CD4-positive, alpha-beta T cell treated with Interleukin-15 for 1 hour (primary cell): ENCODE measurements at regions not wholly inside any gene's neighbourhood (a gene's known extent, or its start where the extent isn't known, plus 50 kb on each side); places are given as distances from the start of the nearest gene placed in this dataset.
"Not testable (repeated sequence)": the region's sequence is repeated elsewhere in the genome, so short reads cannot be mapped to it uniquely, and the experiment has no call there.

Experiments
- DNase-seq: peaks from one replicate; pipeline ENCODE4 v3.0.0-alpha.2; 2020

DNA sequence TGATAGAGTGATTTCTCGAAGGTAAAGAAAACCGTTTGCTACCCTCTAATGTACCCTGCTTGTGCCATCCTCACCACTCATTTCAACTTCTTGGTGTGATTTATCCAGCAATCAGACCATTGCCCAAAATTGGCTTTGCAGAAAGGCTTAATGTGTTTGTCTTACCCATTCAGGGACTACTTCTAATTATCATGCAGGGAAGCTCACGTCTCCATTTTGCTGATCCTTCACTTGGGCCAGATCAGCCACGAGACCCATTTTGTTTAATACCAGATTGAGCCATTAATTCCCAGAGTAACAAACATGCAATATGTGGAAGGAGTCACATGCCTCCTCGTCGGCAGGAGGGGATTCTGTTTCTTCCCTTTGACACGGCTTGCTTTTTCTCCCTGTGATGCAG is 51.1 kb upstream of the CRY1 start:
- DNase-seq: no peak

DNA sequence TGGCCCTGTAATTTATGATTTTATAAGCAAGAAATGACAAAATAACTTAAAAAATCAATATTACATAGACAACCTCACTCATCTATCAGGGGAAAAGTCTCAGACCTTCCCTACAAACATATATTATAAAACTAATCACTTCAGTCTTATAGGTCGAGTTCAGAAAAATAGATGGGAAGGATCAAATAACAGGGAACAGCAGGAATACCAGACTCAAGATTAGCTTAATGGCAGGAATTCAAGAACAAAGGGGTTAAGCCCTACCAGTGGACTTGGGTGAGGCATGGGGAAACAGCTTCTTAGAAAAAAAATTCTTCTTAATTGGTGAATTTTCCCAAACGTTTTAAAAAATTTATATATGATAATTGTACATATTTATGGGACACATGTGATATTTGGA is 51.6 kb upstream of the CRY1 start:
- DNase-seq: no peak

DNA sequence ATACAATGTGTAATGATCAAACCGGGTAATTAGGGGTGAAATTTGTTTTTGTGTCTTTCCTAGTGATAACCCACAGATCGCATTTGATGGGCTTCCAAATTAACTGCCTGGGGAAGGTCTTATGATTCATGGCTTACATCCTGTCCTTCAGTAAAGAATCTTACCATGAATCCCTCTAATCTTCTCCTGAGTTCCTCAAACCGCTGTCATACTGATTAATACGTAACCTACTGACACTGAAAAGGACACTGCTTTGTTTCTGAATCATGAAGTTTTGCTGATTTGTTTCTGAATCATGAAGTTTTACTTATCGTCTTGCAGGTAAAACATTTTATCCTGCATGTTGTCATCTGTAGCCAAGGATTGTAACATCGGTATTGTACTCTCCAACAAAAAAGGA is 52.0 kb upstream of the CRY1 start:
- DNase-seq: no peak

DNA sequence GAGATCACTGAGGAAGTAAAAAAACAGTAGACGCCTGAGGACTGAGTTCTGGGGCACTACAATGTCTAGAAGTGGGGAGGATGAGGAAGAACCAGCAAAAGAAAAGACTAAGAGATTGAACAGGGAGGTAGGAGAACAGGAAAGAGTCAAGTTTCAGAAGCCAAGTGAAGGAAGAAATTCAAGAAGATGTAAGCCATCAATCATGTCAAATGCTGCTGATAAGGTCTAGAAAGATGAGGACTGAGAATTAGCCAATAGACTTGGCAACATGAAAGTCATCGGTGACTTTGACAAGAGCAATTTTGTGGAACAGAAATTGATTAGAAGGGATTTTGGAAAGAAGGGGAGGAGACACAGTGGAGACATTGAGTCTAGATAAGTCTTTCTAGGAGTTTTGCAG is 54.8 kb upstream of the CRY1 start:
- no peak for DNase-seq

DNA sequence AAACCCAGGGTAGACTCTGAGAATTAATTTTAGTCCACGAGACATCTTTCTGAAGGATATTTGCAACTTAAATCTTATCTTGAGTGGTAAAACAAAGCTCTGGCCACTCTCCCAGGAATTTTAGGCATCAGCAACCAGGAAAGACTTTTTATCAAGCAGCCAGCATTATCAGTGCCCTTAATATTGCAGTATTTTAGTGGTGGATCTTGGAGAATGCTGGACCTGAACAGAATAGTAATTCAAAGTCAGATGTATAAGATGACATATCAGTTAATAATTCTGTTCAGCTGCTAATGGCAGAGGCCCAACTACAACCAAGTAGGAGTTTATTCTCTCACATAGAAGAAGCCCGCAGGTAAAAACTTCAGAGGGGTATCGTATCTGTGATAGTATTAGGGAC is 59.0 kb upstream of the CRY1 start:
- no peak for DNase-seq

DNA sequence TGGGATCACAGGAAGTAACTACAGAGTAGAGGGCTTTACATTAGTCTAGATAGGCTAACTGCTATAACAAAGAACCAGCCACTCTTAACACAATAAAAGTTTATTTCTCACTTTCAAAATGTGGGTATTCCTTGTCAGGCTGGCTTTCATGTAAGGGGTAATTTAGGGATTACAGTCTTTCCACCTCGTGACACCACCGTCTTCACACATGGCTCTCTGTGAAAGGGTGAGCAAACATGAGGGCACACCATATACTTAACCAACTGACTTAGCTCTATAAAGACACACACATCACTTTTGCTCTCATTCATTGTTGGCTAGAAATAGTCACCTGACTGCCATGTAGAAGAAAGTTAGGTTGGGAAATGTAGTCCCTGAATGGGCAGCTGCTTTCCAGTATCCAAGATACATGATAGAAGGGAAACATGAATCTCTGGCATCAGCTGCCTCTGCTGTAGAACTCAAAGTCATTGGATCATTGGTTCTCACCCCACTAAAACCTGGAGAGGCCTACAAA is 66.1 kb upstream of the CRY1 start:
- no peak for DNase-seq

DNA sequence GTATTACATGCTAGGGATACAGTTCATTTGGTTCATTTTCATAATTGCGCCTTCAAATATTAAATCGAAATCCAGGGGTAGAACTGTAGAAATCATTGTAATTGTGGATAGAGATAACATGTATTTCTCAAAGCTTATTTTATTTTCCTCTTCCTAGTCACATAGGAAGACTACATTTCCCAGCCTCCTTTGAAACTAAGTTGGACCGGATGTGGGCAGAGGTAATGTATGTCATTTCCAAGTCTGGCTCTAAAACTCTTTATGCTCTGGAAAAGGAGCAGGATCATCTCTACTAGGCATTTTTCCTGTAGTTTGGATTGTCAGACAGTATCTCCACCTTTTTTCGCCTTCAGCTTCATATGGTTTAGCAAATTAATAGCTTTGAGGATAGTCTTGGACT is 70.1 kb upstream of the CRY1 start:
- no peak for DNase-seq

DNA sequence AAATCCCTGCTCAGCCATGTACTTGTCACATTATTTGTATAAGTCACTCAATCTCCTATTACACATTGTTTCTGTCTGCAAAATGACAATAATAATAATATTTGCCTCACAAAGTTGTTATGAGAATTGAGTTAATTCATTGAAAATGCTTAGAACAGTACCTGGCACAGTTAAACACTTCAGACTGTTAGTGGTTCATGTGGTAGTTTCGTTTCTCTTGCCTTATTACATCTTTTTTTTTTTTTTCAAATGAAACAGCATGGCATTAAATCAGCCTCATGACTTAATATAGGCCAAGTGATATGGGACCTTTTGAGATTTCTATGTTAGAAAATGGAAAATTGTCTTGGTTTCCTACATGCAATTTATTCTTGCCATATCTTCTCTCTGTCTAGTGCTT is 71.0 kb upstream of the CRY1 start:
- DNase-seq: no peak

DNA sequence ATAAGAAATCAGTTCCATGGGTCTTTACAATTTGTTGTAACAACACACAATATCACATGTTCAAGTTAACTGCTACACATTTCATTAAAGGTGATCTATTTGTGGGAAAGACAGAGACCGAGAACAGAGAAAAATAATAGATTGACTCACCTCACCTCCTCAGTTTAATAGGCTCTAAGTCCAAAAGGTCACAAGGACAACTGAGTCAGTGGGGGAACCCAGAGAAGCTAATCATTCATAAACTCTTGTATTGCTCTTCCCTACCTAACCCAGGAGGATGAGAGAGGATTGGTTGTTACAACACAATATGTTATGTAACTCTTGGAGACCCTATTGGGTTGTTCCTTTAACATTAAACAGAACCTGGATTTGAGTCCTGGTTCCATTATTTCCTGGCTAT is 72.2 kb upstream of the CRY1 start:
- DNase-seq: no peak

DNA sequence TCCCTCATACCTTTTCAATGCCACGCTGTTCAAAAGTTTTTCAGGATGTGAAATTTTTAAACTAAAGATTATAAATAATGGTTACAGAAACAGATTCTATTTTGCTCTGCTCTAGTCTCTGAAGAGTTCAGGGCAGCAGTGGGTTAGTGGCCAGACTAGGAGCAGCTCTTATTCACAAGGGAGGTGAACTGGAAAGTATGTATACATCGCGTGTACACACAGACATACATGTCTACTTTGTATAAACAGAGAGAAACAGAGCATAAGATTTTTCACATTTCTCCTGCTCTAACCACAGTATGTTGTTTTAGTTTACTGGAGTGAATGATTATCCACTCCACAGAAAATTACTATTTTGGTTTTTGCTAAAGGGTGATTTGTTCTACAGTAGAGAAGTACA is 74.4 kb upstream of the CRY1 start:
- DNase-seq: no peak

DNA sequence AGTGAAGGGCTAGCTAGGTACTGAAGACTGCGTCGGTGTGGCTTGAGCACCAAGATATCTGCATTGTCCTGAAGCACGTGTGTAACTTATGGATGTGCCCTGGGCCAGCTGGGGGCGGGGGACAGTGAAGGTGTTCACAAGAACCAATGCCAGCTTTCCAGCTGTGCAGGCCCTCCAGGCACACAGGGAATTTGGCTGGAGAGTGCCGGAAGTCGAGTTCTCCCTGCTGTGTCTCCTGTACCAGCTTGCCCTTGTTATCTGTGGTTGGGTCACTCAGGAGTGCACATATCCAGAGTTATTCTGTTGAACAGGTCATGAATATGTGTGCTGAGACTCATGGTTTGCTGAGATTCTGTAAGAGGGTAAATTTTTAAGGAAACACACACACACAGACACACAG is 75.9 kb upstream of the CRY1 start:
- DNase-seq: no peak

DNA sequence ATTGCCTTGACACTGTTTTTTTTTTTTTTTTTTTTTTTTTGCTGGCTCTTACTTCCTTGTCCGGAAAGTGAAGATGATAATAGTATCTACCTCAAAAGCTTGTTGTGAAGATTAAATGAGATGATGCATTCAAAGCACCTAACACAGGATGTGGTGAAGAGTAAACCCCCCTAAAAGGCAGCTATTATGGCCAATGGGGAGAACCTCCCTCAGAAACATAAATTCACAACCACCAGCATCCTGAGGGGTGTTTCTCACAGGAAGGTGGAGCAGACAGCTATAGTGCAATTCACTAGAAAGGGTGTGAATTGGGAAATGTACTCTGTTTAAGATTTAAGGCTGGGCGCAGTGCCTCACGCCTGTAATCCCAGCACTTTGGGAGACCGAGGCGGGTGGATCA is 85.4 kb upstream of the CRY1 start:
- no peak for DNase-seq

DNA sequence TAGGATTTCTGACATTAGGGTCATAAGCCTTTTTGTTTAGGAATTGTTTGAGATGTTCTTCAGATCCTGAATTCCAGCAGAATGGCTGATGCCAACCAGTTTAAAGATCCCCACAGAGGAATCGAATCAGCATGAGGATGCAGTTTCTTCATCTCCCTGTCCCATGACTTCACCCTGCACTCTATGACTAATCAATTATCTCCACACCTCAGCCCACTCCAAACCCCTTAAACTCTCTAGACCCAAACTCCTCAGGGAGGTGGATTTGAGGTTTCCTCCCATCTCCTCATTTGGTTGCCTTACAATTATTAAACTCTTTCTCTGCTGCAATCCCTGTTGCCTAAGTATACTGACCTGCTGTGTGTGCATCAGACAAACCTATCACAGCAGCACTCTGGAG is 86.5 kb upstream of the CRY1 start:
- DNase-seq: no peak

DNA sequence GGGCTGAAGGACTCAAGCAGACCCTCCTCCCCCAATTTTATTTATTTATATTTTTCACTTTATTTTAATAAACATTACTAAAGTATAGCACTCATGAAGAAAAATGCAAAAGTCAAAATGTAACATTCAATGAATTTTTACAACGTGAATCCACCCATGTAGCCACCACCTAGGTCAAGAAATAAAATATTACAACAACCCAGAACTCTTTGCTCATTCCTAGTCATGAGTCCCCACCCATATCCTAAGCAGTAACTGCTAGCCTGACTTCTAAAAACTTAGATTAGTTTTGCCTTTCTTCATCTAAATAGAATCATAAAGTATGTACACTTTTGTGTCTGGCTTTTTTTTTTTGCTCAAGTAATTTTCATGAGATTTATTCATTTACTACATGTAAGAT is 86.9 kb upstream of the CRY1 start:
- DNase-seq: no peak

DNA sequence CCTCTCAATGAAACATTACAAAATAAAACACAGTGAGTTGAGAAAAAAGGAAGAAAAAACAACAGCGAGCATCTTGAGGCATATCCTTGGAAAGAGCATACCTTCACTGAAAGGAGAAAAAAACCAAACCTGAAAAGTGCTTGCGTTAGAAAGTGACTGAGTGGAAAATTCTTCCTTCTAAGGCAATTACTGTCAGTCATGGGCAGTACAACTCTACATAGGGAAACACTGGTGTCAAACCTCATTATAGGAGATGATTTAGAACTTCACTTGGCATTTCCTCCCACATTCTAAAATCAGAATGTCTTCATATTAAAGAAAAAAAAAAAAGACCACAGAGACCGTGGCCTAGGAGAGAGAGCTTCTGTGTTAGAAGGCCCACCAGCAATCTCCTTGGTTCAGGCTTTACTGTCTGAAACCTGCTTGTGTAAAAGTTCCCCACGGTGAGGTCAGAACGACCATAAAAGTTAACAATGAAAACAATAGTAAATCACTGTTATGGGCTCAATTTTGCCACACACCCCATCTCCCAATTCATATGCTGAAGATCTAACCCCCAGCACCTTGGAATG is 91.1 kb upstream of the CRY1 start:
- no peak for DNase-seq

DNA sequence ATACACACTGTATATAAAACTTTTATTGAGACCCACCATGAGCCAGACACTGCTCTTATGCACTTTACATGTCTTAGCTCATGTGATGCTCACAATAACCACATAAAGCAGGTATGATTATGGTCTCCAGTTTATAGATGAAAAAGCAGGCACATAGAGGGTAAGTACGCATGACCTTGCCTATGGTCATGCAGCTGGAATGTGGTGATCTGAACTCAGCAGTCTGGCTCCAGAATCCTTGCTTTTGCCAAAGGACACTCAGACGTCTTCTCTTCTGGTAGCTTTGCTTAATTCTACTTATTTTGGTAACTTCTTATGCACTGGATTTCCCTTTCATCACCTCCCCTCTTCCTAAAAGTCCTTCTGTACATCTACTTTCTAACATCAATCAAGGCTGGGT is 103.3 kb upstream of the CRY1 start:
- no peak for DNase-seq

DNA sequence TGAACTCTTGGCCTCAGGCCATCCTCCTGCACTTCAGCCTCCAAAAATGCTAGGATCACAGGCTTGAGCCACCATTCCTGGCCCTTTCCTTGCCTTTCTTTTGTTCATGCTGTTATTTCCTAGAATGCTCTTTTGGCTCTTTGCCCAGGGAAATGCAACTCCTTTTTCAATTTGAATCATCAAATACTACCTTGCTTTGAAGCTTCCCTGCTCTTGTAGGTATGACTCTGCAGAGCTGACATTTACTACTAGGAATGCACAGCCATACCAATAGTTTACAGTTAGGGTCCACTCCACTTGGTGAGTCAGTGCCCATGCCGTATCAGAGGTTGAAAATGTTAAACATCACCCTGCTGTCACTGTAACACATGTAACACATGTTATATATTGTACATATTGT is 107.0 kb upstream of the CRY1 start:
- no peak for DNase-seq

DNA sequence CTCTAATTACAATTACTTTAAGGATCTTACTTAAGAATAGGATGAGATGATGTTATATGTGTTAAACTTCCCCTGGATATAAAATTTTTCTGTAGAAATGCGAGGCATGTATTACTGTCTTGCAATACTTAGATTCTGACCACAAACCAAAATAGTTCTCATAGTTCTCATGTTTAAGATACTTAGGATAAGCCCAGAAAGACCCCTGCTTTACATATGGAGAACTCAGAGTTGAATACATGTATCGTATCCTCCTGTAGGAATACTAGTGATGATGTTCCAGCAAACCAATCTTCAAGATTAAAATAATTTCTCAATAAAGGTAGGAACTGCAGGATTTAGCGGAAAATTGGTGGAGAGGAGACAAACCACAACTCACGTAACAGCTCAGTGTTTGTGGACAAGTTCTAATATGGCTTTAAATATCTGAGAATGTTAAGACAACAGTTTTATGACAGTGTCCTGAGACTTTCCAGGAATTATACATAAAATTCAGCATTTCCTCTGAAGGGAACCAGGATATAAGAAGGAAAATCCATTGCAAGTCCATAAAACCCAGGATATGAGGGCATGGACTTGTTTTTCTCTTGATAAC is 114.7 kb upstream of the CRY1 start:
- DNase-seq: no peak

DNA sequence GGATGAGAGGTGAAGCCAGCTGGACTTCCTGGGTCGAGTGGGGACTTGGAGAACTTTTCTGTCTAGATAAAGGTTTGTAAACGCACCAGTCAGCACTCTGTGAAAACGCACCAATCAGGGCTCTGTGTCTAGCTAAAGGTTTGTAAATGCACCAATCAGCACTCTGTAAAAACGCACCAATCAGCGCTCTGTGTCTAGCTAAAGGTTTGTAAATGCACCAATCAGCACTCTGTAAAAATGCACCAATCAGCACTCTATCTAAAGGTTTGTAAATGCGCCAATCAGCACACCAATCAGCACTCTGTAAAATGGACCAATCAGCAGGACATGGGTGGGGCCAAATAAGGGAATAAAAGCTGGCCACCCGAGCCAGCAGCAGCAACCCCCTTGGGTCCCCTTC is 116.4 kb upstream of the CRY1 start:
- DNase-seq: not testable (repeated sequence)

DNA sequence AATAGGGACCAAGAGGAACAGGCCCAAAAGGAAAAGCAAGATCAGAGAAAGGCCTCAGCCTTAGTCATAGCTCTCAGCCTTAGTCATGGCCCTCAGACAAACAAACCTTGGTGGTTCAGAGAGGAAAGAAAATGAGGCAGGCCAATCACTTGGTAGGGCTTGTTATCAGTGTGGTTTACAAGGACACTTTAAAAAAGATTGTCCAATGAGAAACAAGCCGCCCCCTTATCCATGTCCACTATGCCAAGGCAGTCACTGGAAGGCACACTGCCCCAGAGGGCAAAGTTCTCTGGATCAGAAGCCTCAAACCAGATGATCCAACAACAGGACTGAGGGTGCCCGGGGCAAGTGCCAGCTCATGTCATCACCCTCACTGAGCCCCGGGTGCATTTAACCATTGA is 121.0 kb upstream of the CRY1 start:
- DNase-seq: not testable (repeated sequence)

DNA sequence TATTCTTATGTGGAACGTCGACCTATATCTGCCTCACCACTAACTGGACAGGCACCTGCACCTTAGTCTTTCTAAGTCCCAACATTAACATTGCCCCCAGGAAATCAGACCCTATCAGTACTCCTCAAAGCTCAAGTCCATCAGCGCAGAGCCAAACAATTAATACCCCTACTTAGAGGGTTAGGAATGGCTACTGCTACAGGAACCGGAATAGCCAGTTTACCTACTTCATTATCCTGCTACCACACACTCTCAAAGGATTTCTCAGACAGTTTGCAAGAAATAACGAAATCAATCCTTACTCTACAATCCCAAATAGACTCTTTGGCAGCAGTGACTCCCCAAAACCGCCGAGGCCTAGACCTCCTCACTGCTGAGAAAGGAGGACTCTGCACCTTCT is 123.1 kb upstream of the CRY1 start:
- DNase-seq: not testable (repeated sequence)

DNA sequence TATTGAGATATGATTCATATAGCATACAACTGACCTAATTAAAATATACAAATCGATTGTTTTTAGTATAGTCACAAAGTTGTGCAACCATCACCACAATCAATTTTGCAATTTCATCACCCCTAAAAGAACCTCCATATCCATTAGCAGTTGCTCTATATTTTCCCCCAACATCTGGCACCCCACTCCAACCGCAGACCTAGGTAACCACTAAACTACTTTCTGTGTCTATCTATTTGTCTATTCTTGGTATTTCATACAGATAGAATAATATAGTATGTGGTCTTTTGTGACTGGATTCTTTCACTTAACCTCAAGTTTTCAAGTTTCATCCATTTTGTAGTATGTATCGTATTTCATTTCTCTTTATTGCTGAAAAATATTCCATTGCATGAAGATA is 126.0 kb upstream of the CRY1 start:
- no peak for DNase-seq

DNA sequence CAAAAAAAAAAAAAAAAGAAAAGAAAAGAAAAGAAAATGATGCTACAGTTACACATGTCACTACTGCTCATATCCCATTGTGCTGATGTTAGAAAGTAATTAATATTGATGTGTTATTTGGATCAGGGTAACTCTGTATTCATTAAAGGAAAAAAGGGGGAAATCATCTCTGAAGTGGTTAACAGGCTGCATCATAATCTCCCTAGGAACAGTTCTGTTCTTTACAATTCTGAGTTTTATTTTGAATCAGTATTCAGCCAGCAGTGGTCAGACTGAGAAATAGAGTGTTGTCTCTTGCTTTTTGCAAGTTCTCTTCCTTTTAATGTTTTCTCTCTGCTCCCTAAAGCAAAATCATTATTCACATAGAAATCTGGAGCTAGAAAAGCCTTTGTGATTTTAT is 128.6 kb upstream of the CRY1 start:
- no peak for DNase-seq

DNA sequence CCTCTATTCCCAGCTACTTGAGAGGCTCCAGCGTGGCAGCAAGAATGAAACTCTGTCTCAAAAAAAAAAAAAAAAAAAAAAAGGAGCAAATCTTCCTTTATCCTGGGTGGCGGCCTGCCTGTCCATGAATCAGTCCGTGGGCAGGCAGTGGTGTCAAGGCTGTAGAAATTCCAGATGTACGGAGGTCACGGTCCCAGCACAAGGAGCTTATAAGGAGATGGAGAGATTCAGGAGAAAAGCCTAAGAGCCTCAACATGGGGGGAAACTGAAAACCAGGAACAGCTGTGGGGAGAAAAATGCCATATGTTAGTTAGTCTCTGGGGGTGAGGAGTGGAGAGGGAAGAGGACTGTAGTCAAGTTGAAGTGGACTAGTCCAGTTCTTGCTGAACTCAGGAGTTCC is 130.5 kb upstream of the CRY1 start:
- no peak for DNase-seq

DNA sequence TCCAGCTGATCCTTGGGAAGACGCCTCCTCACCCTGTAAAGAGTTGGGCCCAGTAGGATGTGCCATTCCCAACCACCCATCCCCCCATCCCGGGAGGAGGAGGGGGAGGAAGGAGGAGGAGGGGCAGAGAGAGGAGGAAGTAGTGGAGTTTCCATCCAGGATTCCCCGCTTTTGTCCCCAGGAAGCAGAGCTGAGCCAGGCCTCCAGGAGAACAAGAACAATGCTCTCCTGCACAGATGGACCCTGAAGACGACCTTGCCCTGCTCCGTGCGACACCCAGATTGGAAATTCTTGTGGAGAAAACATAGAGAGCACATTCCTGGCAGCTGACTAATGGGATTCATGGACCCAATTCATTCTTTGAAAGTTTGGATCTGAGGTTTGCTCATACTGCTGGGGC is 132.3 kb upstream of the CRY1 start:
- DNase-seq: no peak

DNA sequence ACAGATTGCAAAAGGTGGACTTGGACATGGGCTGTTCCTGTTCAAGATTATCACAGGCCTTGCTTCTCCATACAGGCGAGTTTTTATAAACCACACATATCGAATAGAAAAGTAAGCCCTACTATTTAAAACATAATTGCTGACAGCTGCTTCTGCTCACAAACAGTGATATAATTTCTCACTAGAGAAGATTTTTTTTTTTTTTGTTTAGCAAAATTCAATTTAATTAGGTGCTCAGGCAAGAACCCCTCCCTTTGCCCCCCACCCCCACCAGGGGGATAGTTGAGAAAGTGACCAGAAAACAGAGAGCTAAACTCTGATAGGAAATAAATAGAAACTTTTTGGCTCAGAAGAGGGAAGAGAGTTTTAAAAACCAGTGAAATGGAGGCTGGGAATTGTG is 132.8 kb upstream of the CRY1 start:
- no peak for DNase-seq
